Karpas-422 (cell line): ENCODE measurements at regions not wholly inside any gene's neighbourhood (a gene's known extent, or its start where the extent isn't known, plus 50 kb on each side); places are given as distances from the start of the nearest gene placed in this dataset.

Experiments used
- DNase-seq: peaks from one replicate; pipeline ENCODE4 v3.0.0-alpha.2; 2015
- H2AFZ ChIP-seq: fragments of 200-600 bp; sonication (generic); 2 replicates; pipeline ENCODE4 v1.6.1; 2014; ENCODE audit warnings: antibody characterized with exemption, low read length, mixed read lengths
- H3K27ac ChIP-seq: fragments of 200-600 bp; sonication (generic); 2 replicates; pipeline ENCODE4 v1.5.1; 2014; ENCODE audit warnings: mild to moderate bottlenecking, low read length, moderate library complexity
- H3K27me3 ChIP-seq: fragments of 200-600 bp; sonication (generic); 2 replicates; pipeline ENCODE4 v1.6.1; 2014; ENCODE audit warnings: low read length, mixed read lengths
- H3K36me3 ChIP-seq: fragments of 200-600 bp; sonication (generic); 2 replicates; pipeline ENCODE4 v1.6.1; 2014; ENCODE audit warnings: low read length, mixed read lengths; ENCODE audit not compliant: insufficient read depth
- H3K4me1 ChIP-seq: fragments of 200-600 bp; sonication (generic); 2 replicates; pipeline ENCODE4 v1.6.1; 2014; ENCODE audit warnings: mild to moderate bottlenecking, low read length, mixed read lengths
- H3K4me2 ChIP-seq: fragments of 200-600 bp; sonication (generic); 2 replicates; pipeline ENCODE4 v1.6.1; 2014; ENCODE audit warnings: low read length, low read depth, mild to moderate bottlenecking; ENCODE audit not compliant: poor library complexity, severe bottlenecking
- H3K4me3 ChIP-seq: fragments of 200-600 bp; sonication (generic); 2 replicates; pipeline ENCODE4 v1.5.1; 2014; ENCODE audit warnings: mild to moderate bottlenecking, antibody characterized with exemption, low read length, mixed read lengths
- H3K79me2 ChIP-seq: fragments of 200-600 bp; sonication (generic); 2 replicates; pipeline ENCODE4 v1.6.1; 2014; ENCODE audit warnings: mild to moderate bottlenecking, low read length, mixed read lengths
- H3K9ac ChIP-seq: fragments of 200-600 bp; sonication (generic); 2 replicates; pipeline ENCODE4 v1.6.0; 2014; ENCODE audit warnings: low read length
- H3K9me2 ChIP-seq: fragments of 200-600 bp; sonication (generic), shearing (Covaris generic); replicated peaks from 2 replicates; pipeline ENCODE4 v1.6.0; 2014; ENCODE audit warnings: mild to moderate bottlenecking, low read length, moderate library complexity; ENCODE audit not compliant: insufficient read depth
- H3K9me3 ChIP-seq: fragments of 300-700, 200-600 bp; sonication (generic); 2 replicates; pipeline ENCODE4 v1.6.1; 2014; ENCODE audit warnings: low read length, mixed read lengths
- H4K20me1 ChIP-seq: fragments of 200-600 bp; sonication (generic); 2 replicates; pipeline ENCODE4 v1.6.1; 2014; ENCODE audit warnings: mild to moderate bottlenecking, antibody characterized with exemption, low read length, low read depth; ENCODE audit not compliant: insufficient read depth

DNA sequence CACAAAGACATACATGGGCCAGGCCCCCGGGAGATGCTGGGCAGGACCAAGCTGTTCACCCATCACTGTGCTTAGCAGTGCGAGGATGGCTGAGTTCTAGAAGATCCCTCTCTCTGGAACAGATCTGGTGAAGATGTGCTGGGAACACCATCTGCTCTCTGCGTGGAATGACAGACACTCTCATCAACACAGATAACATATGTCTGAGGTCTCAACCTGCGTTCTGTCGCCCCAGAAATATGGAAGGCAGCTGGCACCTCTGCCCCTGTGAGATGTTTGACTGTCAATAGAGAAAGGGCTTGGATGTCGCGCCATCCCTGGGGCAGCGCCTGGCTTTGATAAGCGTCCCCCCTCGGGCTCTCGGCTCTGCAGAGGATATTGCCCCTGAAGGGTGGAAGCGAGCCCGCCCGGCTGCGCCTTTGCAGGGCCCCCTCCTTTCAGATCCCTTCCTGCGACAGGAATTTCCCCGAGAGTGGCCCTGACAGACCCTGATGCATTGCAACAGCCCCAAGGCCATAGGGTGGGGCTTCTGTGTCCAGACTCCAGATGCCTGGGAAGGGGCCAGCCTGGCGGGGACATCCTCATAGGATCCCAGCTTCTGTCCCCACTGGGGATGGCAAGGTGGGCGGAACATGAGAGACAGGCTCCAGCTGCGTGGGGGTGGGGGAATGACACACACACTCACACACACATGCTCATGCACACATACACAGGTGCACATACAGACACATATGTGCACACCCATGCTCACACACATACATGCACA is 86.9 kb upstream of the ZNF469 start:
- H4K20me1 ChIP-seq, result no peaks in the 10 kb centered on the region
- H3K27me3 ChIP-seq, result no peaks in the 10 kb centered on the region
- DNase-seq, result no peak
- no peak overlapping the region for H3K27ac ChIP-seq
- H3K9ac ChIP-seq, result no peak overlapping the region
- H3K36me3 ChIP-seq, result no peaks in the 10 kb centered on the region
- no peaks in the 10 kb centered on the region for H3K9me2 ChIP-seq
- H3K9me3 ChIP-seq, result no peaks in the 10 kb centered on the region
- no peaks in the 10 kb centered on the region for H3K4me1 ChIP-seq
- no peak overlapping the region for H2AFZ ChIP-seq
- no peak overlapping the region for H3K4me2 ChIP-seq
- no peaks in the 10 kb centered on the region for H3K79me2 ChIP-seq
- H3K4me3 ChIP-seq, result no peak overlapping the region

DNA sequence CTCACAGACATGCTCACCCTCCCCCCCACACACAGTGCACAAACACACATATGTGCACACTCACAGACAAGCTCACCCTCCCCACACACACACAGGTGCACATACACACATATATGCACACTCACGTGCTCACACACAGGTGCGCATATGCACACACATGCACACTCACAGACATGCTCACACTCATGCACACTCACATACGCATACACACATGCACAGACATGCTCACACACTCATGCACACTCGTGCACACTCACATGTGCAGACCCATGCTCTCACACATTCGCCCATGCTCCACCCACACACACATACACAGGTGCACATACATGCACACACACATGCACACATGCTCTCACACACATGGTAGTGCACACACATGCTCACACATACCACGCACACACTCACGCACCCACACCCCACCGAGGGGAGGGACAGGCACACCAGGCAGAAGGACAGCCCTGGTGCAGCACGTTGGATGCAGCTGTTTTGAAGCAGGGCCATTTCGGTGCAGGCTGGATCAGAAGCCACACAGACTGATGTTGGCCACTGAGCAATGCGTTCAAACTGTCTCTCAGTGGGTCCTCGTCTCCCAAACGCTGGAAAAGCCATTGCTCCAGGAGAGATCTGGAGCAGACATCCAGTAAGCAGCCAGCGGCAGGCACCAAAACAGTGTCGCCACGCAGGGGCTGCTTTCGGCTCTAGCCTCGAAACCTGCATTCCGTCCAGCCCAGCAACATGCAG is 86.2 kb upstream of the ZNF469 start:
- H3K9me3 ChIP-seq, result no peaks in the 10 kb centered on the region
- no peak for DNase-seq
- H2AFZ ChIP-seq, result no peak overlapping the region
- no peaks in the 10 kb centered on the region for H3K79me2 ChIP-seq
- H3K4me3 ChIP-seq, result no peak overlapping the region
- no peaks in the 10 kb centered on the region for H3K4me1 ChIP-seq
- no peaks in the 10 kb centered on the region for H3K27me3 ChIP-seq
- H3K9ac ChIP-seq, result no peak overlapping the region
- H4K20me1 ChIP-seq, result no peaks in the 10 kb centered on the region
- no peak overlapping the region for H3K4me2 ChIP-seq
- H3K27ac ChIP-seq, result no peak overlapping the region
- H3K9me2 ChIP-seq, result no peaks in the 10 kb centered on the region
- no peaks in the 10 kb centered on the region for H3K36me3 ChIP-seq

DNA sequence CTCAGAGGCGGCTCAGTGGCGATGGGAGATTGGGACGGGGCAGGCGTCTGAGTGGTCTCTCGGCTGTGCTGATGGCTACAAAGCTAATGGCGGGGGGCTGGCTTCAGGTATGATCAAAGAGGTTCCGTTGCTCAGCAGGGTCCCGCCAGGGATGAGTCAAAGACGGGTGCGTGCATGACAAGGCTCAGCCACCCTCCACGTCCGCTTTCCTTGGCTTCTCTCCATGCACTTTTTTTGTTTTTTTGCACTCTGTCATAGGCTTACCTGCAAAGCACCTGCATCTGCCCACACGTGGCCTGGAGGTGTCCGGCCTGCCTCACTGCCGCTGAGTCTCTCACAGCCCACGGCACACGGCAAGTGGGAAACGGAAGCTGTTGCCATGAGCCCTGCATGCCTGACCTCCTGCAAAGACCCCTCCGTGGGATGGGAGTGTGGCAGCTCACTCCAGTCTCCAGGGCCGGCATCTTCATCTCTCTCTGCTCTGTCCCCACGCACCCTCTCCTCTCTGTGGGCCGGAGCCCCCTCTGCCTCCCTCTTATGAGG is 85.5 kb upstream of the ZNF469 start:
- no peak for DNase-seq

DNA sequence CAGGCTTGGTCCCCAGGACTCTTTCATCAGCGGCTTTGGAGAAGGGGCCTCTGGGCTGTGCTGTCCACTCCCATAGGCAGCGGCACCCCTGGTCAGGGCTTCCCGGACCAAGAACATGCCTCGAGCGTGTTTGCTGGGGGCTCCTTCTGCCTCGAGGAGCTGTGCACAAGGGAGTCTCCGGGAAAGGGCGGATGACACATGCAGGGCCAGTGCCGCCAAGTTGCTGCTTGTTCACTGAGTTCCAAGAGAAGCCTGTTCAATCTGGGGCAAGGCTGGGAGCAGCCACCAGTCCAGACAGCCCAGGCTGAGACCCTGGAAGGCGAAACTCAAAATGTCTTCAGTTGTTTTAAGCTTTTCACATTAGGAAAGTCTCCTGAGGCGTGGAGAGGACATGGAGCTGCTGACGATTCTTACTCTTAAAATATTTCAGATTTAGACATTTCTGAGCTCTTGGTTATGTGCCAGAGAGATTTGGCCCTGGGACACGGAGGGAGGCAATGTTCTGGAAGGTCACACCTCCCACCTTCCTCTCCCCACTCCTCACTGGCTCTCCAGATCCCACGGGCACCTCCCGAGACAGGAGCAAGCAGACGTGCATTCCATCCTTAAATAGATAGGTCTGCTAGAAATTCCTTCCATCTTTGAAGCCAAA is 84.5 kb upstream of the ZNF469 start:
- no peak for DNase-seq
- Histone ChIP-seq H3K9me3 (no peaks in the 10 kb centered on the region), H3K27me3 (no peaks in the 10 kb centered on the region), H2AFZ (no peak overlapping the region), H3K36me3 (no peaks in the 10 kb centered on the region), H3K79me2 (no peaks in the 10 kb centered on the region), H3K27ac (no peak overlapping the region), H4K20me1 (no peaks in the 10 kb centered on the region), H3K4me2 (no peak overlapping the region), H3K4me3 (no peak overlapping the region), H3K9me2 (no peaks in the 10 kb centered on the region), H3K4me1 (no peaks in the 10 kb centered on the region), H3K9ac (no peak overlapping the region)

More for the DNA sequence above, 85.5 kb upstream of the ZNF469 start:
- H3K27me3 ChIP-seq, result no peaks in the 10 kb centered on the region
- H3K9me2 ChIP-seq, result no peaks in the 10 kb centered on the region
- no peak overlapping the region for H2AFZ ChIP-seq
- no peaks in the 10 kb centered on the region for H4K20me1 ChIP-seq
- H3K36me3 ChIP-seq, result no peaks in the 10 kb centered on the region
- H3K27ac ChIP-seq, result no peak overlapping the region
- no peak overlapping the region for H3K9ac ChIP-seq
- no peaks in the 10 kb centered on the region for H3K9me3 ChIP-seq
- H3K4me3 ChIP-seq, result no peak overlapping the region
- H3K79me2 ChIP-seq, result no peaks in the 10 kb centered on the region
- H3K4me2 ChIP-seq, result no peak overlapping the region
- H3K4me1 ChIP-seq, result no peaks in the 10 kb centered on the region

DNA sequence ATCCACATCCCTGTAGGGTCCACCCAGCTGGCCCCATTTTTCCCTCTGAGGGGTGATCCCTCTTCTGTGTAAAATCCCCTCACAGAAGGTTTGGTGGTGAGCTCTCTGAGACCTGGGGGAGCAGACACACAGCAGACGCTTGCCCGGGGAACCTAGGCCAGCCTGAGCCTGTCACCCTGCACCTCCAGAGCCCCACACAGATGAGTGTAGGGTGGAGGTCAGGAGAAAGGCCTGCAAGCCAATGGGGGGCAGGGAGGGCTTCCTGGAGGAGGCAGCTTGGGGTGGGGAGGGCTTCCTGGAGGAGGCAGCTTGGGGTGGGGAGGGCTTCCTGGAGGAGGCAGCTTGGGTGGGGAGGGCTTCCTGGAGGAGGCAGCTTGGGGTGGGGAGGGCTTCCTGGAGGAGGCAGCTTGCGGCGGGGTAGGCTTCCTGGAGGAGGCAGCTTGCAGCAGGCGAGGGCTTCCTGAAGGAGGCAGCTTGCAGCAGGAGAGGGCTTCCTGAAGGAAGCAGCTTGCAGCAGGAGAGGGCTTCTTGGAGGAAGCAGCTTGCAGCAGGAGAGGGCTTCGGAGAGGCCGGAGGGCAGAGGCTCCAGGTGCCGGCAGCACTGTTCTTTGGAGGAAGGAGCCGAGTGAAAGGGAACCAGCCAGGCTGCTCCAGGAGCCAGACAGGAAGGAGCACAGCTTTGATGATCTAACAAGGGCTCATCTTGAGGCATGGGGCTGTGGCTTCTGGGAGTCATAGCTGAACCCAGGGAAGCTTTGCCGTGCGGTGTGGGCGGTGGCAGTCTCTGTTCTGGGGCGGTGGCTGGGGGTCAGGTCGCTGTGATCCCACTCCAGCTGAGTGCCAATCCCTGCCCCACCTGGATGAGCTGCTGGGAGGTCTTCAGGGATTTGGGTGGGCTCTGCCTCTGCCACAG is 83.7 kb upstream of the ZNF469 start:
- Histone ChIP-seq H3K27me3 (no peaks in the 10 kb centered on the region), H3K9me3 (no peaks in the 10 kb centered on the region), H3K27ac (no peak overlapping the region), H3K79me2 (no peaks in the 10 kb centered on the region), H3K36me3 (no peaks in the 10 kb centered on the region), H3K9ac (no peak overlapping the region), H3K4me1 (no peaks in the 10 kb centered on the region), H3K9me2 (no peaks in the 10 kb centered on the region), H3K4me2 (no peak overlapping the region), H2AFZ (no peak overlapping the region), H3K4me3 (no peak overlapping the region), H4K20me1 (no peaks in the 10 kb centered on the region)
- DNase-seq, result no peak

DNA sequence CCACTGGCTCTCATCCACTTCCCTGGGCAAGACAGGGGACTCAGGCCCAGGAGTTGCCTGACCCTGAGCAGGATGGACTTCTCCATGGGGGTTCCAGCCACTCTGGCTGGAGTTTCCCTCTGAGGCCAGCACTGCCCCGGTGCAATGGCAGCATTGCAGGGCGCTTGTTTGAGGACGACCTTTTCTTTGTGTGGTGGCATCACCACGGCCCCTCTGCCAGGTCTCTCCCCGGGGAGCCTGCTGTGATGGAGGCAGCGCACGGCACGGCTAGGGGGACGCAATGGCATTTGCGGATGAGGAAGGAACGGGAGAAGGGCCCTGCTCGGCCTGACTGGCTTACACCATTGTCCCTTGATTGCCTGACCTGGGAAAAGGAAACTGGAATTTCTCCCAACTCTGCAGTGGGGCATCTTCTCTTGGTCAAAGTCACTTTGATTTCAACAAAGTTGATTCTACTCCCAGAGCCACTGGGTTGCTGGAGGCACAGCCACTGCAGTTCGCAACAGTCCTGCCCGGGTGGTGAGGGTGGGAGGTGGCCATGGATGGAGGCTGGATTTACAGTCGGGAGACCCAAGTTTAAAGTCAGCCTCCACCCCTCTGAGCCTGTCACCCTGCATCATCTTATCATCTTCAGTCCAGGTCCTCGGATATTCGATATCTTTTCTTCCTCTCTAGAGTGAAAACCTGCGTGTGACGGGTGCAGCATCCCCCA is 82.9 kb upstream of the ZNF469 start:
- Histone ChIP-seq H3K79me2 (no peaks in the 10 kb centered on the region), H3K4me2 (no peak overlapping the region), H3K9ac (no peak overlapping the region), H3K36me3 (no peaks in the 10 kb centered on the region), H3K9me2 (no peaks in the 10 kb centered on the region), H3K4me1 (no peaks in the 10 kb centered on the region), H3K27me3 (no peaks in the 10 kb centered on the region), H2AFZ (no peak overlapping the region), H3K4me3 (no peak overlapping the region), H4K20me1 (no peaks in the 10 kb centered on the region), H3K9me3 (no peaks in the 10 kb centered on the region), H3K27ac (no peak overlapping the region)
- DNase-seq, result no peak

DNA sequence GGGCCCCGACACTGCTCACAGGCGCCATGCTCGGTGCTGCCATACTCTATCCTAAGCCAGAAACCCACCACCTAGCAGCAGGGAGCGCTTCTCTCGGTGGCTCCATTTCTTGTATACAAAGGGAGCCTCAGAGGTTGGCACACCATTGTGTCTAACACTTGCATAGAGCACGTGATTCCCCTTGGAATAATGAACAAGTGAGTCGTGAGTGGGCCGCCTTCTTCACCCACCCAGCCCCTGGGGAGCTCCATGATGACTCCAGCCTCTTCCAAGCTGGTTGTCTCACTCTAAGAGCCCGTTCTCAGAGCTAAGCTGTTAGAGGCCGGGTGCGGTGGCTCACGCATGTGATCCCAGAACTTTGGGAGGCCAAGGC is 82.3 kb upstream of the ZNF469 start:
- no peak overlapping the region for H3K4me2 ChIP-seq
- no peaks in the 10 kb centered on the region for H4K20me1 ChIP-seq
- no peak for DNase-seq
- H3K27ac ChIP-seq, result no peak overlapping the region
- H3K36me3 ChIP-seq, result no peaks in the 10 kb centered on the region
- H3K27me3 ChIP-seq, result no peaks in the 10 kb centered on the region
- H3K79me2 ChIP-seq, result no peaks in the 10 kb centered on the region
- H3K9ac ChIP-seq, result no peak overlapping the region
- no peaks in the 10 kb centered on the region for H3K9me3 ChIP-seq
- no peak overlapping the region for H2AFZ ChIP-seq
- no peak overlapping the region for H3K4me3 ChIP-seq
- H3K4me1 ChIP-seq, result no peaks in the 10 kb centered on the region
- H3K9me2 ChIP-seq, result no peaks in the 10 kb centered on the region
